Astrocyte of the cerebellum (primary cell): ENCODE measurements at regions not wholly inside any gene's neighbourhood (a gene's known extent, or its start where the extent isn't known, plus 50 kb on each side); places are given as distances from the start of the nearest gene placed in this dataset.
"Not testable (repeated sequence)": the region's sequence is repeated elsewhere in the genome, so short reads cannot be mapped to it uniquely, and the experiment has no call there.

Source experiments
- DNase-seq: peaks from one replicate; pipeline ENCODE4 v3.0.0-alpha.2; 2011; ENCODE audit warnings: low read depth
- H3K4me3 ChIP-seq: 2 replicates; pipeline ENCODE4 v1.5.1; 2011; ENCODE audit warnings: mild to moderate bottlenecking, low read depth, low read length, moderate library complexity
- CTCF ChIP-seq: IDR thresholded peaks from 2 replicates; pipeline ENCODE4 v1.5.1; 2012; ENCODE audit warnings: low read length, low read depth, moderate library complexity, mild to moderate bottlenecking; ENCODE audit errors: missing control alignments
- in situ Hi-C: cut with HindIII; loops from 2 replicates; pipeline ENCODE4 v1.10.0; 2017; ENCODE audit warnings: low sequenced_read_pairs

- H3K4me3 ChIP-seq: no peak overlapping the region
- in situ Hi-C loops: no loop called here
- no peak for TF ChIP-seq CTCF
- no peak for DNase-seq
These were observed 120.5 kb downstream of the RFX6 start for GRCh38 chr6:116997496-116997895.

GRCh38 chr6:117007659-117008058 is 130.6 kb downstream of the RFX6 start:
- no peak for DNase-seq
- TF ChIP-seq CTCF: no peak
- in situ Hi-C loops: no loop called here
- no peak overlapping the region for H3K4me3 ChIP-seq

- DNase-seq: no peak
- TF ChIP-seq CTCF: no peak
- in situ Hi-C loops: no loop called here
- H3K4me3 ChIP-seq: no peak overlapping the region
These were observed 131.6 kb downstream of the RFX6 start for GRCh38 chr6:117008618-117009017.

- H3K4me3 ChIP-seq, DNase-seq, in situ Hi-C loops: not testable (repeated sequence)
These were observed 137.8 kb downstream of the RFX6 start for GRCh38 chr6:117014641-117015473.

GRCh38 chr6:117015474-117015804 is 138.4 kb downstream of the RFX6 start:
- DNase-seq, in situ Hi-C loops, H3K4me3 ChIP-seq: not testable (repeated sequence)

- in situ Hi-C loops: no loop called here
- no peak for TF ChIP-seq CTCF
- DNase-seq: no peak
- no peak overlapping the region for H3K4me3 ChIP-seq
These were observed 141.7 kb downstream of the RFX6 start for GRCh38 chr6:117018771-117019170.

GRCh38 chr6:117022774-117023173 is 145.7 kb downstream of the RFX6 start:
- no peak overlapping the region for H3K4me3 ChIP-seq
- DNase-seq: no peak
- in situ Hi-C loops: no loop called here
- no peak for TF ChIP-seq CTCF

- DNase-seq: no peak
- in situ Hi-C loops: no loop called here
- no peak for TF ChIP-seq CTCF
- H3K4me3 ChIP-seq: no peak overlapping the region
These were observed 148.3 kb downstream of the RFX6 start for GRCh38 chr6:117025310-117025709.
